ENCODE measurements at regions not wholly inside any gene's neighbourhood (a gene's known extent, or its start where the extent isn't known, plus 50 kb on each side); places are given as distances from the start of the nearest gene placed in this dataset.
A peak's percentile ranks its signal among the peaks of the same experiment; 100 is the strongest.

GRCh38 chr3:162538906-162539305 lies 1042.3 kb downstream of the OTOL1 start:
- H3K36me3 ChIP-seq = no peaks in the 10 kb centered on the region
- peak overlapping the region; percentile 55 for H3K27ac ChIP-seq
- no peaks in the 10 kb centered on the region for H3K9me3 ChIP-seq (ENCODE audit: severe bottlenecking)
- DNase-seq = peak; percentile 73
- no peak for TF ChIP-seq CTCF (IDR thresholded peaks at IDR 0.05; ENCODE audit: low read depth, low read length)
- no peak overlapping the region for H3K4me3 ChIP-seq (ENCODE audit: low read depth, low read length)
- no peaks in the 10 kb centered on the region for H3K27me3 ChIP-seq (ENCODE audit: insufficient read depth, low read depth, severe bottlenecking)

GRCh38 chr3:162540421-162540820 lies 1043.8 kb downstream of the OTOL1 start:
- Histone ChIP-seq H3K27ac (no peak overlapping the region), H3K27me3 (ENCODE audit: insufficient read depth, low read depth, severe bottlenecking) (no peaks in the 10 kb centered on the region), H3K4me3 (ENCODE audit: low read depth, low read length) (no peak overlapping the region), H3K9me3 (ENCODE audit: severe bottlenecking) (no peaks in the 10 kb centered on the region), H3K36me3 (no peaks in the 10 kb centered on the region)
- DNase-seq = no peak
- no peak for TF ChIP-seq CTCF (IDR thresholded peaks at IDR 0.05; ENCODE audit: low read depth, low read length)

- no peaks in the 10 kb centered on the region for H3K27me3 ChIP-seq (ENCODE audit: insufficient read depth, low read depth, severe bottlenecking)
- H3K9me3 ChIP-seq (ENCODE audit: severe bottlenecking) = no peaks in the 10 kb centered on the region
- H3K36me3 ChIP-seq = no peaks in the 10 kb centered on the region
- no peak for TF ChIP-seq CTCF (IDR thresholded peaks at IDR 0.05; ENCODE audit: low read depth, low read length)
- H3K27ac ChIP-seq = no peak overlapping the region
- H3K4me3 ChIP-seq (ENCODE audit: low read depth, low read length) = no peak overlapping the region
- DNase-seq = no peak
Observed at GRCh38 chr3:162541923-162542322, 1045.3 kb downstream of the OTOL1 start.

- H3K9me3 ChIP-seq (ENCODE audit: severe bottlenecking) = no peaks in the 10 kb centered on the region
- DNase-seq = no peak
- H3K4me3 ChIP-seq (ENCODE audit: low read depth, low read length) = no peak overlapping the region
- H3K36me3 ChIP-seq = no peaks in the 10 kb centered on the region
- no peak for TF ChIP-seq CTCF (IDR thresholded peaks at IDR 0.05; ENCODE audit: low read depth, low read length)
- H3K27me3 ChIP-seq (ENCODE audit: insufficient read depth, low read depth, severe bottlenecking) = no peaks in the 10 kb centered on the region
- H3K27ac ChIP-seq = no peak overlapping the region
Observed at GRCh38 chr3:162544246-162544645, 1047.6 kb downstream of the OTOL1 start.

- Histone ChIP-seq H3K36me3 (no peaks in the 10 kb centered on the region), H3K27ac (no peak overlapping the region), H3K4me3 (ENCODE audit: low read depth, low read length) (no peak overlapping the region), H3K27me3 (ENCODE audit: insufficient read depth, low read depth, severe bottlenecking) (no peaks in the 10 kb centered on the region), H3K9me3 (ENCODE audit: severe bottlenecking) (no peaks in the 10 kb centered on the region)
- DNase-seq = no peak
- TF ChIP-seq CTCF (IDR thresholded peaks at IDR 0.05; ENCODE audit: low read depth, low read length) = no peak
Observed at GRCh38 chr3:162546910-162547309, 1050.3 kb downstream of the OTOL1 start.

- Histone ChIP-seq H3K36me3 (no peaks in the 10 kb centered on the region), H3K27me3 (ENCODE audit: insufficient read depth, low read depth, severe bottlenecking) (no peaks in the 10 kb centered on the region), H3K9me3 (ENCODE audit: severe bottlenecking) (no peaks in the 10 kb centered on the region), H3K4me3 (ENCODE audit: low read depth, low read length) (no peak overlapping the region), H3K27ac (no peak overlapping the region)
- TF ChIP-seq CTCF (IDR thresholded peaks at IDR 0.05; ENCODE audit: low read depth, low read length) = no peak
- no peak for DNase-seq
Observed at GRCh38 chr3:162547321-162547720, 1050.7 kb downstream of the OTOL1 start.
